ENCODE measurements at regions not wholly inside any gene's neighbourhood (a gene's known extent, or its start where the extent isn't known, plus 50 kb on each side); places are given as distances from the start of the nearest gene placed in this dataset.
"Not testable (repeated sequence)": the region's sequence is repeated elsewhere in the genome, so short reads cannot be mapped to it uniquely, and the experiment has no call there.

DNA sequence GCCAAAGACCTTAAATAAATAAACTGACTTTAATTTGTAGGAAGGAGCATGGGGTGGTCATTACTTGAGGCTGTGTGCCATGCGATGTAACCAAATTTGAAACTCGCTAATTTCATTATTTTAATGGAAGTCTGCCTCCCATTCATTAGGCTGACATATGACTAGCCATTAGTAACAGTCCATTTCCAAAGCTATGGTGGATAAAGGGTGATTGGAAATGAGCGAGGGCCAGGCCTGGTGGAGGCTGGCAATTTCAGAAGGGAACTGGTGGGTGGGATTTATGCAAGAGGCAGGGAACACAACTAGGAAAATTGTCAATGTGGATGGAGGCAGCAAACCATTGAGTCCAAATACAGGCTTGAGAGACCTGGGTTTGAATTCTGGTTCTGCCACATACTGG, 157.2 kb downstream of the NPIPA7 start:
- TF ChIP-seq EZH2phosphoT487 (conservative IDR thresholded peaks at IDR 0.05; ENCODE audit: low read length), result not testable (repeated sequence)
- TF ChIP-seq, protein P1, sequence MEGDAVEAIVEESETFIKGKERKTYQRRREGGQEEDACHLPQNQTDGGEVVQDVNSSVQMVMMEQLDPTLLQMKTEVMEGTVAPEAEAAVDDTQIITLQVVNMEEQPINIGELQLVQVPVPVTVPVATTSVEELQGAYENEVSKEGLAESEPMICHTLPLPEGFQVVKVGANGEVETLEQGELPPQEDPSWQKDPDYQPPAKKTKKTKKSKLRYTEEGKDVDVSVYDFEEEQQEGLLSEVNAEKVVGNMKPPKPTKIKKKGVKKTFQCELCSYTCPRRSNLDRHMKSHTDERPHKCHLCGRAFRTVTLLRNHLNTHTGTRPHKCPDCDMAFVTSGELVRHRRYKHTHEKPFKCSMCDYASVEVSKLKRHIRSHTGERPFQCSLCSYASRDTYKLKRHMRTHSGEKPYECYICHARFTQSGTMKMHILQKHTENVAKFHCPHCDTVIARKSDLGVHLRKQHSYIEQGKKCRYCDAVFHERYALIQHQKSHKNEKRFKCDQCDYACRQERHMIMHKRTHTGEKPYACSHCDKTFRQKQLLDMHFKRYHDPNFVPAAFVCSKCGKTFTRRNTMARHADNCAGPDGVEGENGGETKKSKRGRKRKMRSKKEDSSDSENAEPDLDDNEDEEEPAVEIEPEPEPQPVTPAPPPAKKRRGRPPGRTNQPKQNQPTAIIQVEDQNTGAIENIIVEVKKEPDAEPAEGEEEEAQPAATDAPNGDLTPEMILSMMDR (IDR thresholded peaks at IDR 0.05; ENCODE audit: insufficient read depth, low read length, poor library complexity, severe bottlenecking), result not testable (repeated sequence)

Measured in SU-DHL-6 (cell line).